Prostate gland (tissue), 2 donors: ENCODE measurements at regions not wholly inside any gene's neighbourhood (a gene's known extent, or its start where the extent isn't known, plus 50 kb on each side); places are given as distances from the start of the nearest gene placed in this dataset.

Experiments
- CTCF ChIP-seq, 4 experiments: fragments of 200-600 bp in 2 of 4; fragments of 450-650 bp in 2 of 4; sonication (generic) in 2 of 4; IDR thresholded peaks; 1 replicate in 3 of 4; 2 replicates in 1 of 4; pipeline ENCODE4 v1.5.1; 2016 to 2019; ENCODE audit warnings: antibody characterized with exemption in 4 of 4, mild to moderate bottlenecking in 2 of 4, moderate library complexity in 2 of 4
- POLR2A ChIP-seq: fragments of 450-650 bp; IDR thresholded peaks from one replicate; pipeline ENCODE4 v1.6.1; 2016; ENCODE audit warnings: antibody characterized with exemption, mild to moderate bottlenecking
- POLR2AphosphoS5 ChIP-seq: sonication (generic); formaldehyde crosslinking; IDR thresholded peaks from one replicate; pipeline ENCODE4 v1.6.1; 2017; ENCODE audit warnings: antibody characterized with exemption

DNA sequence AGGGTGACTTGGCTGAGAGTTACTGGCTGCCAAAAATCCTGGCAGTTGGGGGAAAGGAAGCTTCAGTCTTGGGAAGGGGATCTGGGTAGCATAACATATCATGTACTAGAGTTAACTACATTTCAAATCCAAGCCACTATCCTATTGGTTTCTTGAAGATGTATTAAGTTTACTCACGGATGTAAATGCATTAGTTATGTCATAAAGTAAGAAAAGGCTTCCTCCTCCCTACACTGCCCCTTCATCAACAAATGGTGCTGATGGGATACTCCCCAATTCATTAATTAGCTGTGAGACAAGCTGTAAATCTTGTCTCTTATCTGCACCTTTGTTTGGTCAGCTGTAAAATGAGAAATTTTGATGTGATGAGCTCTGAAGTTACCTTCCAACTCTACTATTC is 150.1 kb upstream of the SOX5 start:
- TF ChIP-seq CTCF (IDR thresholded peaks at IDR 0.05), result no peak
- no peak for TF ChIP-seq POLR2A
- TF ChIP-seq POLR2AphosphoS5, result no peak
